Liver (tissue), 3 donors: ENCODE measurements at regions not wholly inside any gene's neighbourhood (a gene's known extent, or its start where the extent isn't known, plus 50 kb on each side); places are given as distances from the start of the nearest gene placed in this dataset.

Experiments
- ATF3 ChIP-seq: IDR thresholded peaks from 2 replicates; pipeline ENCODE4 v1.6.1; 2016; ENCODE audit warnings: antibody characterized with exemption
- CTCF ChIP-seq: fragments of 150-350 bp; IDR thresholded peaks from 2 replicates; pipeline ENCODE4 v1.5.1; 2017; ENCODE audit warnings: improper control_type of control experiment, low read depth, low read length; ENCODE audit not compliant: missing input control
- GABPA ChIP-seq, 2 donors: IDR thresholded peaks in 1 of 2; conservative IDR thresholded peaks in 1 of 2; 2 replicates each; pipeline ENCODE4 v1.6.1; 2016; ENCODE audit warnings: antibody characterized with exemption in 2 of 2, mild to moderate bottlenecking in 1 of 2, moderate library complexity in 1 of 2
- RAD21 ChIP-seq, 2 donors: IDR thresholded peaks; 2 replicates each; pipeline ENCODE4 v1.6.1; 2016; ENCODE audit warnings: antibody characterized with exemption in 2 of 2, mild to moderate bottlenecking in 2 of 2
- REST ChIP-seq: IDR thresholded peaks from 2 replicates; pipeline ENCODE4 v1.6.1; 2016; ENCODE audit warnings: antibody characterized with exemption, mild to moderate bottlenecking
- donor health status: healthy.
- donor health status: healthy.

- TF ChIP-seq CTCF: peak; percentile 38
- TF ChIP-seq RAD21 (IDR thresholded peaks at IDR 0.05): peak in 1 of 2 donors; percentile 36
- no peak for TF ChIP-seq REST
- TF ChIP-seq ATF3: no peak
- no peak for TF ChIP-seq GABPA (IDR thresholded peaks at IDR 0.05 in 1 of 2, conservative IDR thresholded peaks at IDR 0.05 in 1 of 2)
These were observed 433.6 kb downstream of the MAGEB5 start for GRCh38 chrX:26649534-26649933.
